WTC11 (cell line): ENCODE measurements at regions not wholly inside any gene's neighbourhood (a gene's known extent, or its start where the extent isn't known, plus 50 kb on each side); places are given as distances from the start of the nearest gene placed in this dataset.

Experiments used
- ATAC-seq: fragments of 200-7000 bp; cut with Tn5 transposase; 2 replicates; pipeline ENCODE4 v1.10.0; 2021; ENCODE audit warnings: mild to moderate bottlenecking, moderate library complexity
- CTCF ChIA-PET: fragments of 300-600 bp; sonication (Branson Sonifier 250); formaldehyde crosslinking; loops from one replicate; lab custom pipeline; 2021; ENCODE audit warnings: antibody characterized with exemption; lab: Charles Lee
- POLR2A ChIA-PET: fragments of 350-600 bp; sonication (Branson Sonifier 250); formaldehyde crosslinking; loops from one replicate; lab custom pipeline; 2021; ENCODE audit warnings: antibody characterized with exemption; lab: Charles Lee
- DNase-seq: peaks from one replicate; pipeline ENCODE4 v3.0.0; 2021; ENCODE audit warnings: low spot score
- H3K27ac Mint-ChIP-seq: 2 replicates; pipeline ENCODE4 v1.8.0; 2021; ENCODE audit warnings: mixed read lengths
- H3K27me3 Mint-ChIP-seq: 2 replicates; pipeline ENCODE4 v1.8.0; 2021; ENCODE audit warnings: low read depth, mild to moderate bottlenecking, moderate library complexity, mixed read lengths
- H3K36me3 Mint-ChIP-seq: 2 replicates; pipeline ENCODE4 v1.8.0; 2021; ENCODE audit warnings: mixed read lengths
- H3K4me1 Mint-ChIP-seq: 2 replicates; pipeline ENCODE4 v1.8.0; 2022; ENCODE audit warnings: mixed read lengths
- H3K4me3 Mint-ChIP-seq: 2 replicates; pipeline ENCODE4 v1.8.0; 2021; ENCODE audit warnings: mild to moderate bottlenecking, moderate library complexity, mixed read lengths
- H3K9me3 Mint-ChIP-seq: 2 replicates; pipeline ENCODE4 v1.8.0; 2021; ENCODE audit warnings: mixed read lengths
- HMGA2 ChIP-seq: fragments of 250-450 bp; sonication (Bioruptor Pico); IDR thresholded peaks from 2 replicates; pipeline ENCODE4 v1.4.0; 2021; ENCODE audit warnings: mild to moderate bottlenecking, moderate library complexity
- IRF2 ChIP-seq: sonication (generic); formaldehyde crosslinking; IDR thresholded peaks from 2 replicates; pipeline ENCODE4 v1.8.0; 2022; ENCODE audit warnings: low read depth, missing genetic modification reagents, borderline replicate concordance
- JUN ChIP-seq: sonication (generic); formaldehyde crosslinking; IDR thresholded peaks from 2 replicates; pipeline ENCODE4 v1.8.0; 2023; ENCODE audit warnings: mild to moderate bottlenecking, missing genetic modification reagents
- NFYB ChIP-seq: sonication (generic); formaldehyde crosslinking; conservative IDR thresholded peaks from 2 replicates; pipeline ENCODE4 v1.8.0; 2022; ENCODE audit warnings: low read depth, missing genetic modification reagents
- NR2C2 ChIP-seq: sonication (generic); formaldehyde crosslinking; IDR thresholded peaks from 2 replicates; pipeline ENCODE4 v1.8.0; 2022; ENCODE audit warnings: mild to moderate bottlenecking, missing genetic modification reagents
- OVOL2 ChIP-seq: fragments of 250-450 bp; sonication (Bioruptor Pico); IDR thresholded peaks from 2 replicates; pipeline ENCODE4 v1.9.0; 2021; ENCODE audit warnings: mild to moderate bottlenecking, borderline replicate concordance
- RELA ChIP-seq: sonication (generic); formaldehyde crosslinking; IDR thresholded peaks from 2 replicates; pipeline ENCODE4 v1.8.1; 2022; ENCODE audit warnings: missing genetic modification reagents, mild to moderate bottlenecking, borderline replicate concordance
- RORB ChIP-seq: fragments of 250-450 bp; sonication (Bioruptor Pico); IDR thresholded peaks from 2 replicates; pipeline ENCODE4 v1.9.0; 2021; ENCODE audit warnings: mild to moderate bottlenecking
- SMAD4 ChIP-seq: sonication (generic); formaldehyde crosslinking; IDR thresholded peaks from 2 replicates; pipeline ENCODE4 v1.8.0; 2022; ENCODE audit warnings: mild to moderate bottlenecking, missing genetic modification reagents
- TCF7 ChIP-seq: sonication (generic); formaldehyde crosslinking; IDR thresholded peaks from 2 replicates; pipeline ENCODE4 v1.8.0; 2022; ENCODE audit warnings: mild to moderate bottlenecking, low read depth, missing genetic modification reagents, moderate library complexity
- TEAD4 ChIP-seq: sonication (generic); formaldehyde crosslinking; IDR thresholded peaks from 2 replicates; pipeline ENCODE4 v1.8.0; 2022; ENCODE audit warnings: mild to moderate bottlenecking, missing genetic modification reagents
- TP53 ChIP-seq: sonication (generic); formaldehyde crosslinking; IDR thresholded peaks from 2 replicates; pipeline ENCODE4 v1.8.1; 2023; ENCODE audit warnings: mild to moderate bottlenecking, missing genetic modification reagents
- ZNF121 ChIP-seq: sonication (generic); formaldehyde crosslinking; IDR thresholded peaks from 2 replicates; pipeline ENCODE4 v1.8.0; 2023; ENCODE audit warnings: missing genetic modification reagents
- ZNF219 ChIP-seq: sonication (generic); formaldehyde crosslinking; IDR thresholded peaks from 2 replicates; pipeline ENCODE4 v1.8.0; 2023; ENCODE audit warnings: missing genetic modification reagents, mild to moderate bottlenecking, borderline replicate concordance
- ZNF263 ChIP-seq: sonication (generic); formaldehyde crosslinking; IDR thresholded peaks from 2 replicates; pipeline ENCODE4 v1.8.1; 2022; ENCODE audit warnings: low read depth, mild to moderate bottlenecking, moderate library complexity, missing genetic modification reagents
- ZNF671 ChIP-seq: fragments of 250-450 bp; sonication (Bioruptor Pico); IDR thresholded peaks from 2 replicates; pipeline ENCODE4 v1.8.0; 2021; ENCODE audit warnings: mild to moderate bottlenecking
- TF ChIP-seq, protein P1 (sequence below): sonication (generic); formaldehyde crosslinking; IDR thresholded peaks from 2 replicates; pipeline ENCODE4 v1.8.1; 2022; ENCODE audit warnings: low read depth, missing genetic modification reagents, borderline replicate concordance
- TF ChIP-seq, protein P2 (sequence below): sonication (generic); formaldehyde crosslinking; IDR thresholded peaks from 2 replicates; pipeline ENCODE4 v1.8.0; 2022; ENCODE audit warnings: mild to moderate bottlenecking, missing genetic modification reagents
- TF ChIP-seq, protein P3 (sequence below): sonication (generic); formaldehyde crosslinking; IDR thresholded peaks from 2 replicates; pipeline ENCODE4 v1.8.1; 2022; ENCODE audit warnings: mild to moderate bottlenecking, moderate library complexity, missing genetic modification reagents
- TF ChIP-seq, protein P4 (sequence below): sonication (generic); formaldehyde crosslinking; IDR thresholded peaks from 2 replicates; pipeline ENCODE4 v1.8.1; 2022; ENCODE audit warnings: low read depth, mild to moderate bottlenecking, moderate library complexity, missing genetic modification reagents, borderline replicate concordance
- TF ChIP-seq, protein P5 (sequence below): sonication (generic); formaldehyde crosslinking; IDR thresholded peaks from 2 replicates; pipeline ENCODE4 v1.8.0; 2023; ENCODE audit warnings: missing genetic modification reagents, mild to moderate bottlenecking, borderline replicate concordance
- TF ChIP-seq, protein P6 (sequence below): sonication (generic); formaldehyde crosslinking; IDR thresholded peaks from 2 replicates; pipeline ENCODE4 v1.8.1; 2023; ENCODE audit warnings: mild to moderate bottlenecking, missing genetic modification reagents, moderate library complexity
- TF ChIP-seq, protein P7 (sequence below): fragments of 250-450 bp; sonication (Bioruptor Pico); IDR thresholded peaks from 2 replicates; pipeline ENCODE4 v1.8.0; 2021; ENCODE audit warnings: mild to moderate bottlenecking
- TF ChIP-seq, protein P8 (sequence below): sonication (generic); formaldehyde crosslinking; conservative IDR thresholded peaks from 2 replicates; pipeline ENCODE4 v1.8.1; 2022; ENCODE audit warnings: mild to moderate bottlenecking, missing genetic modification reagents

DNA sequence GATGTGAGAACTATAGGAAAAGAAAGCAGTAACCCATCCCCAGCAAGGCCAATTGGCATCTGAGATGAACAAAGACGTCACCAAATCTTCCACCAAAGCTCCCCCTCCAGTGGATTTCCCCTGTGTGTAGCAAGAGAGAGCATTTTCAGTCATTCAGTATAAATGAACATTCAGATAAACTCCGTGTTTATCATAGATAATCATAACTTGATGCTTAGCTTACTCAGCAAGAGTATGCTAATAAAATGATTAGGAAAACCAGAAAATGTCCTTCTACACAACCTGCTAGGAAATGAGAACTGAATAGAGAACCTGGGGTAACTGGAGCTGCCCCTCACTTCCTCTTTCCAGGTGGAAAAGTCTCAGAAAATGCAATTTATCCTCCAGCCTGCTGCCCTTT lies 198.0 kb upstream of the CCDC150 start:
- Mint-ChIP-seq H3K4me1 (0 out of 2 replicates have a peak, but pooled peaks cover 4% of the 10 kb centered on the region), H3K9me3 (peaks cover 7% of the 10 kb centered on the region), H3K27me3 (no peaks in the 10 kb centered on the region), H3K4me3 (no peak overlapping the region), H3K27ac (no peak overlapping the region), H3K36me3 (no peaks in the 10 kb centered on the region)
- ATAC-seq (no peak), DNase-seq (no peak)
- TF ChIP-seq, protein P1, sequence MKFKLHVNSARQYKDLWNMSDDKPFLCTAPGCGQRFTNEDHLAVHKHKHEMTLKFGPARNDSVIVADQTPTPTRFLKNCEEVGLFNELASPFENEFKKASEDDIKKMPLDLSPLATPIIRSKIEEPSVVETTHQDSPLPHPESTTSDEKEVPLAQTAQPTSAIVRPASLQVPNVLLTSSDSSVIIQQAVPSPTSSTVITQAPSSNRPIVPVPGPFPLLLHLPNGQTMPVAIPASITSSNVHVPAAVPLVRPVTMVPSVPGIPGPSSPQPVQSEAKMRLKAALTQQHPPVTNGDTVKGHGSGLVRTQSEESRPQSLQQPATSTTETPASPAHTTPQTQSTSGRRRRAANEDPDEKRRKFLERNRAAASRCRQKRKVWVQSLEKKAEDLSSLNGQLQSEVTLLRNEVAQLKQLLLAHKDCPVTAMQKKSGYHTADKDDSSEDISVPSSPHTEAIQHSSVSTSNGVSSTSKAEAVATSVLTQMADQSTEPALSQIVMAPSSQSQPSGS (CRISPR knock-in tag) = no peak
- TF ChIP-seq TCF7 (CRISPR knock-in tag) = no peak
- TF ChIP-seq, protein P2, sequence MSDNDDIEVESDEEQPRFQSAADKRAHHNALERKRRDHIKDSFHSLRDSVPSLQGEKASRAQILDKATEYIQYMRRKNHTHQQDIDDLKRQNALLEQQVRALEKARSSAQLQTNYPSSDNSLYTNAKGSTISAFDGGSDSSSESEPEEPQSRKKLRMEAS (CRISPR knock-in tag) = no peak
- TF ChIP-seq TEAD4 (CRISPR knock-in tag) = no peak
- TF ChIP-seq ZNF219 = no peak
- TF ChIP-seq HMGA2 = no peak
- TF ChIP-seq, protein P3, sequence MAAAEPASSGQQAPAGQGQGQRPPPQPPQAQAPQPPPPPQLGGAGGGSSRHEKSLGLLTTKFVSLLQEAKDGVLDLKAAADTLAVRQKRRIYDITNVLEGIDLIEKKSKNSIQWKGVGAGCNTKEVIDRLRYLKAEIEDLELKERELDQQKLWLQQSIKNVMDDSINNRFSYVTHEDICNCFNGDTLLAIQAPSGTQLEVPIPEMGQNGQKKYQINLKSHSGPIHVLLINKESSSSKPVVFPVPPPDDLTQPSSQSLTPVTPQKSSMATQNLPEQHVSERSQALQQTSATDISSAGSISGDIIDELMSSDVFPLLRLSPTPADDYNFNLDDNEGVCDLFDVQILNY (CRISPR knock-in tag) = no peak
- TF ChIP-seq, protein P4, sequence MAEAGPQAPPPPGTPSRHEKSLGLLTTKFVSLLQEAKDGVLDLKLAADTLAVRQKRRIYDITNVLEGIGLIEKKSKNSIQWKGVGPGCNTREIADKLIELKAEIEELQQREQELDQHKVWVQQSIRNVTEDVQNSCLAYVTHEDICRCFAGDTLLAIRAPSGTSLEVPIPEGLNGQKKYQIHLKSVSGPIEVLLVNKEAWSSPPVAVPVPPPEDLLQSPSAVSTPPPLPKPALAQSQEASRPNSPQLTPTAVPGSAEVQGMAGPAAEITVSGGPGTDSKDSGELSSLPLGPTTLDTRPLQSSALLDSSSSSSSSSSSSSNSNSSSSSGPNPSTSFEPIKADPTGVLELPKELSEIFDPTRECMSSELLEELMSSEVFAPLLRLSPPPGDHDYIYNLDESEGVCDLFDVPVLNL (CRISPR knock-in tag) = no peak
- TF ChIP-seq ZNF121 (CRISPR knock-in tag) = no peak
- TF ChIP-seq TP53 (CRISPR knock-in tag) = no peak
- no peak for TF ChIP-seq ZNF263 (CRISPR knock-in tag)
- TF ChIP-seq JUN (CRISPR knock-in tag) = no peak
- TF ChIP-seq, protein P5, sequence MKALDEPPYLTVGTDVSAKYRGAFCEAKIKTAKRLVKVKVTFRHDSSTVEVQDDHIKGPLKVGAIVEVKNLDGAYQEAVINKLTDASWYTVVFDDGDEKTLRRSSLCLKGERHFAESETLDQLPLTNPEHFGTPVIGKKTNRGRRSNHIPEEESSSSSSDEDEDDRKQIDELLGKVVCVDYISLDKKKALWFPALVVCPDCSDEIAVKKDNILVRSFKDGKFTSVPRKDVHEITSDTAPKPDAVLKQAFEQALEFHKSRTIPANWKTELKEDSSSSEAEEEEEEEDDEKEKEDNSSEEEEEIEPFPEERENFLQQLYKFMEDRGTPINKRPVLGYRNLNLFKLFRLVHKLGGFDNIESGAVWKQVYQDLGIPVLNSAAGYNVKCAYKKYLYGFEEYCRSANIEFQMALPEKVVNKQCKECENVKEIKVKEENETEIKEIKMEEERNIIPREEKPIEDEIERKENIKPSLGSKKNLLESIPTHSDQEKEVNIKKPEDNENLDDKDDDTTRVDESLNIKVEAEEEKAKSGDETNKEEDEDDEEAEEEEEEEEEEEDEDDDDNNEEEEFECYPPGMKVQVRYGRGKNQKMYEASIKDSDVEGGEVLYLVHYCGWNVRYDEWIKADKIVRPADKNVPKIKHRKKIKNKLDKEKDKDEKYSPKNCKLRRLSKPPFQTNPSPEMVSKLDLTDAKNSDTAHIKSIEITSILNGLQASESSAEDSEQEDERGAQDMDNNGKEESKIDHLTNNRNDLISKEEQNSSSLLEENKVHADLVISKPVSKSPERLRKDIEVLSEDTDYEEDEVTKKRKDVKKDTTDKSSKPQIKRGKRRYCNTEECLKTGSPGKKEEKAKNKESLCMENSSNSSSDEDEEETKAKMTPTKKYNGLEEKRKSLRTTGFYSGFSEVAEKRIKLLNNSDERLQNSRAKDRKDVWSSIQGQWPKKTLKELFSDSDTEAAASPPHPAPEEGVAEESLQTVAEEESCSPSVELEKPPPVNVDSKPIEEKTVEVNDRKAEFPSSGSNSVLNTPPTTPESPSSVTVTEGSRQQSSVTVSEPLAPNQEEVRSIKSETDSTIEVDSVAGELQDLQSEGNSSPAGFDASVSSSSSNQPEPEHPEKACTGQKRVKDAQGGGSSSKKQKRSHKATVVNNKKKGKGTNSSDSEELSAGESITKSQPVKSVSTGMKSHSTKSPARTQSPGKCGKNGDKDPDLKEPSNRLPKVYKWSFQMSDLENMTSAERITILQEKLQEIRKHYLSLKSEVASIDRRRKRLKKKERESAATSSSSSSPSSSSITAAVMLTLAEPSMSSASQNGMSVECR (CRISPR knock-in tag) = no peak
- CTCF ChIA-PET = interaction anchor here (2.2 kb wide), 1 partner anchor 12 kb away, joined by 11 read pairs; no protein-coding TSS in a partner anchor
- POLR2A ChIA-PET = interaction anchor here (0.9 kb wide), 1 partner anchor 10 kb away, joined by 4 read pairs; no protein-coding TSS in a partner anchor

DNA sequence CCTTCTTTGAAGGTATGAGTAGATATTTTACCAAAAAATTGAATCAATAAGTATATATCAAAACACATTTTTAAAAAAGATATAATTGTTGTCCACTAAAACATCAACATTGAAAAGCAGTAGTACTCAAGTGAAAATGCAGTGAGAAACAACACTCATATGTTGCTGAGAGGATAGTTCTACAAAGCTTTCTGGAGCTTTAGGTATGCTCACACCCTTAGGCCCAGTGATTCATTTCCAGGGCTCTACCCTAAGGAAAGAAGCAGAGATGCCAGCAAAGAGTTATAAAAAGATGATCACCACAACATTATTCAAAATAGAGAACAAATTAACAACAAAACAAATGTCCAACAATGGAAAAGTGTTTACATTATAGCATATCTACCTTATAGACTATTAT lies 197.3 kb upstream of the CCDC150 start:
- H3K27ac Mint-ChIP-seq = no peak overlapping the region
- no peaks in the 10 kb centered on the region for H3K36me3 Mint-ChIP-seq
- POLR2A ChIA-PET = interaction anchor here (0.9 kb wide), 1 partner anchor 9 kb away, joined by 4 read pairs; no protein-coding TSS in a partner anchor
- no peak for ATAC-seq
- no peak for DNase-seq
- CTCF ChIA-PET = interaction anchor here (2.2 kb wide), 1 partner anchor 11 kb away, joined by 11 read pairs; no protein-coding TSS in a partner anchor
- H3K4me1 Mint-ChIP-seq = 0 out of 2 replicates have a peak, but pooled peaks cover 4% of the 10 kb centered on the region
- H3K27me3 Mint-ChIP-seq = no peaks in the 10 kb centered on the region
- peaks cover 7% of the 10 kb centered on the region for H3K9me3 Mint-ChIP-seq
- no peak overlapping the region for H3K4me3 Mint-ChIP-seq
- TF ChIP-seq, protein P1 (CRISPR knock-in tag) = no peak
- TF ChIP-seq, protein P6, sequence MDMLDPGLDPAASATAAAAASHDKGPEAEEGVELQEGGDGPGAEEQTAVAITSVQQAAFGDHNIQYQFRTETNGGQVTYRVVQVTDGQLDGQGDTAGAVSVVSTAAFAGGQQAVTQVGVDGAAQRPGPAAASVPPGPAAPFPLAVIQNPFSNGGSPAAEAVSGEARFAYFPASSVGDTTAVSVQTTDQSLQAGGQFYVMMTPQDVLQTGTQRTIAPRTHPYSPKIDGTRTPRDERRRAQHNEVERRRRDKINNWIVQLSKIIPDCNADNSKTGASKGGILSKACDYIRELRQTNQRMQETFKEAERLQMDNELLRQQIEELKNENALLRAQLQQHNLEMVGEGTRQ = no peak
- TF ChIP-seq RELA (CRISPR knock-in tag) (no peak), SMAD4 (CRISPR knock-in tag) (no peak), RORB (CRISPR knock-in tag) (no peak), OVOL2 (CRISPR knock-in tag) (no peak), JUN (CRISPR knock-in tag) (no peak), IRF2 (CRISPR knock-in tag) (no peak), NR2C2 (CRISPR knock-in tag) (no peak), NFYB (CRISPR knock-in tag) (no peak), ZNF671 (CRISPR knock-in tag) (no peak)
- TF ChIP-seq, protein P7, sequence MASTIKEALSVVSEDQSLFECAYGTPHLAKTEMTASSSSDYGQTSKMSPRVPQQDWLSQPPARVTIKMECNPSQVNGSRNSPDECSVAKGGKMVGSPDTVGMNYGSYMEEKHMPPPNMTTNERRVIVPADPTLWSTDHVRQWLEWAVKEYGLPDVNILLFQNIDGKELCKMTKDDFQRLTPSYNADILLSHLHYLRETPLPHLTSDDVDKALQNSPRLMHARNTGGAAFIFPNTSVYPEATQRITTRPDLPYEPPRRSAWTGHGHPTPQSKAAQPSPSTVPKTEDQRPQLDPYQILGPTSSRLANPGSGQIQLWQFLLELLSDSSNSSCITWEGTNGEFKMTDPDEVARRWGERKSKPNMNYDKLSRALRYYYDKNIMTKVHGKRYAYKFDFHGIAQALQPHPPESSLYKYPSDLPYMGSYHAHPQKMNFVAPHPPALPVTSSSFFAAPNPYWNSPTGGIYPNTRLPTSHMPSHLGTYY (CRISPR knock-in tag) = no peak
- TF ChIP-seq, protein P8, sequence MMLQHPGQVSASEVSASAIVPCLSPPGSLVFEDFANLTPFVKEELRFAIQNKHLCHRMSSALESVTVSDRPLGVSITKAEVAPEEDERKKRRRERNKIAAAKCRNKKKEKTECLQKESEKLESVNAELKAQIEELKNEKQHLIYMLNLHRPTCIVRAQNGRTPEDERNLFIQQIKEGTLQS (CRISPR knock-in tag) = no peak
